Trophoblast cell (in vitro differentiated cells and primary cell): ENCODE measurements at regions not wholly inside any gene's neighbourhood (a gene's known extent, or its start where the extent isn't known, plus 50 kb on each side); places are given as distances from the start of the nearest gene placed in this dataset.
"Not testable (repeated sequence)": the region's sequence is repeated elsewhere in the genome, so short reads cannot be mapped to it uniquely, and the experiment has no call there.

Experiments
- DNase-seq, 2 donors: peaks; one replicate each; pipeline ENCODE4 v3.0.0-alpha.2; 2016
- H2AFZ ChIP-seq: 2 replicates; pipeline ENCODE4 v1.6.1; 2013; ENCODE audit warnings: low read length, moderate library complexity, mild to moderate bottlenecking; ENCODE audit not compliant: insufficient read depth, poor library complexity
- H2AK5ac ChIP-seq: 2 replicates; pipeline ENCODE4 v1.6.1; 2013; ENCODE audit warnings: mild to moderate bottlenecking, low read length
- H2BK120ac ChIP-seq: 2 replicates; pipeline ENCODE4 v1.6.1; 2013; ENCODE audit warnings: low read length, mild to moderate bottlenecking, moderate library complexity; ENCODE audit not compliant: insufficient read depth, poor library complexity
- H2BK12ac ChIP-seq: 2 replicates; pipeline ENCODE4 v1.6.1; 2013; ENCODE audit warnings: mild to moderate bottlenecking, low read length, moderate library complexity
- H2BK5ac ChIP-seq: 2 replicates; pipeline ENCODE4 v1.6.1; 2013; ENCODE audit warnings: low read length, low read depth, moderate library complexity, mild to moderate bottlenecking; ENCODE audit not compliant: poor library complexity
- H3K14ac ChIP-seq: 2 replicates; pipeline ENCODE4 v1.6.1; 2013; ENCODE audit warnings: mild to moderate bottlenecking, low read length
- H3K18ac ChIP-seq: 2 replicates; pipeline ENCODE4 v1.6.1; 2013; ENCODE audit warnings: mild to moderate bottlenecking, low read length
- H3K23ac ChIP-seq: 2 replicates; pipeline ENCODE4 v1.6.1; 2013; ENCODE audit warnings: low read length
- H3K27ac ChIP-seq: 2 replicates; pipeline ENCODE4 v1.5.1; 2013; ENCODE audit warnings: low read depth, mild to moderate bottlenecking, inconsistent platforms, low read length, moderate library complexity
- H3K27me3 ChIP-seq: 2 replicates; pipeline ENCODE4 v1.6.1; 2013; ENCODE audit warnings: inconsistent platforms, mild to moderate bottlenecking, low read length, moderate library complexity; ENCODE audit not compliant: insufficient read depth
- H3K36me3 ChIP-seq, 2 experiments: 1 replicate in 1 of 2; 2 replicates in 1 of 2; pipeline ENCODE4 v1.6.1; 2013; ENCODE audit warnings: low read length in 2 of 2, mild to moderate bottlenecking in 2 of 2, moderate library complexity in 1 of 2; ENCODE audit not compliant: insufficient read depth in 2 of 2, control insufficient read depth in 1 of 2
- H3K4ac ChIP-seq: 2 replicates; pipeline ENCODE4 v1.6.1; 2013; ENCODE audit warnings: low read depth, mild to moderate bottlenecking, low read length, moderate library complexity
- H3K4me1 ChIP-seq, 2 experiments: 1 replicate in 1 of 2; 2 replicates in 1 of 2; pipeline ENCODE4 v1.6.1; 2013; ENCODE audit warnings: low read length in 2 of 2, mild to moderate bottlenecking in 2 of 2, moderate library complexity in 1 of 2; ENCODE audit not compliant: insufficient read depth in 2 of 2, control insufficient read depth in 1 of 2
- H3K4me2 ChIP-seq: 2 replicates; pipeline ENCODE4 v1.6.1; 2013; ENCODE audit warnings: inconsistent platforms, mild to moderate bottlenecking, low read length, moderate library complexity
- H3K4me3 ChIP-seq: 2 replicates; pipeline ENCODE4 v1.5.1; 2013; ENCODE audit warnings: mild to moderate bottlenecking, low read depth, low read length, inconsistent platforms
- H3K79me1 ChIP-seq: one replicate; pipeline ENCODE4 v1.6.1; 2013; ENCODE audit warnings: low read length
- H3K79me2 ChIP-seq: 2 replicates; pipeline ENCODE4 v1.6.1; 2013; ENCODE audit warnings: low read length, mild to moderate bottlenecking; ENCODE audit not compliant: control insufficient read depth, insufficient read depth, poor library complexity
- H3K9ac ChIP-seq: 2 replicates; pipeline ENCODE4 v1.6.1; 2013; ENCODE audit warnings: mild to moderate bottlenecking, low read length
- H3K9me3 ChIP-seq: 2 replicates; pipeline ENCODE4 v1.6.1; 2013; ENCODE audit warnings: low read depth, mild to moderate bottlenecking, control low read depth, inconsistent platforms, low read length; ENCODE audit not compliant: insufficient read depth
- H4K12ac ChIP-seq: 2 replicates; pipeline ENCODE4 v1.6.1; 2013; ENCODE audit warnings: low read depth, mild to moderate bottlenecking, low read length, moderate library complexity
- H4K8ac ChIP-seq: 2 replicates; pipeline ENCODE4 v1.6.1; 2013; ENCODE audit warnings: low read depth, mild to moderate bottlenecking, low read length, moderate library complexity
- H4K91ac ChIP-seq: one replicate; pipeline ENCODE4 v1.6.1; 2013; ENCODE audit warnings: low read depth, mild to moderate bottlenecking, low read length, moderate library complexity
- WGBS: extraction: QIAGEN DNeasy Blood & Tissue Kit; methylation state at CpG from one replicate; pipeline ENCODE4 v1.1.7; 2013; ENCODE audit warnings: missing lambda C conversion rate; ENCODE audit not compliant: insufficient read length, insufficient coverage; ENCODE audit errors: extremely low coverage; 5-methylcytosine and 5-hydroxymethylcytosine counted together

- Histone ChIP-seq H3K4ac (no peak overlapping the region), H3K9ac (no peak overlapping the region), H2BK5ac (no peak overlapping the region), H3K36me3 (no peaks in the 10 kb centered on the region), H2BK120ac (no peak overlapping the region), H3K4me1 (no peaks in the 10 kb centered on the region), H3K4me2 (no peak overlapping the region), H2AK5ac (no peak overlapping the region), H3K79me1 (no peaks in the 10 kb centered on the region), H3K79me2 (no peaks in the 10 kb centered on the region), H4K91ac (no peak overlapping the region), H2AFZ (no peak overlapping the region), H2BK12ac (no peak overlapping the region), H3K14ac (no peak overlapping the region), H3K23ac (no peak overlapping the region), H3K9me3 (no peaks in the 10 kb centered on the region), H4K8ac (no peak overlapping the region), H4K12ac (no peak overlapping the region), H3K4me3 (no peak overlapping the region), H3K18ac (no peak overlapping the region), H3K27me3 (no peaks in the 10 kb centered on the region), H3K27ac (no peak overlapping the region)
- no peak for DNase-seq
- no CpG with 5 or more reads among the region's 3 CpGs for WGBS
Measured at GRCh38 chr7:65609131-65609530, 235.5 kb downstream of the ZNF92 start.

GRCh38 chr7:65613644-65614289 lies 240.1 kb downstream of the ZNF92 start:
- not testable (repeated sequence) for H3K27ac ChIP-seq, H3K79me1 ChIP-seq, H3K4me1 ChIP-seq, H2AFZ ChIP-seq, H3K27me3 ChIP-seq, H3K4ac ChIP-seq, H2AK5ac ChIP-seq, H2BK120ac ChIP-seq, H3K18ac ChIP-seq, H3K9me3 ChIP-seq, H3K79me2 ChIP-seq, H3K4me3 ChIP-seq, H2BK5ac ChIP-seq, H3K9ac ChIP-seq, H3K23ac ChIP-seq, H3K4me2 ChIP-seq, H4K12ac ChIP-seq, H2BK12ac ChIP-seq, H4K8ac ChIP-seq, H4K91ac ChIP-seq, H3K36me3 ChIP-seq, H3K14ac ChIP-seq, DNase-seq
- WGBS: no CpG with 5 or more reads among the region's 6 CpGs

- H4K12ac ChIP-seq, H3K4me2 ChIP-seq: not testable (repeated sequence)
Measured at GRCh38 chr7:65616111-65616510, 242.5 kb downstream of the ZNF92 start.

GRCh38 chr7:65620216-65620615 lies 246.6 kb downstream of the ZNF92 start:
- H3K4me1 ChIP-seq, H3K27ac ChIP-seq, H4K8ac ChIP-seq, H4K91ac ChIP-seq, H3K4ac ChIP-seq, H2BK12ac ChIP-seq, H3K79me1 ChIP-seq, H3K9ac ChIP-seq, H3K14ac ChIP-seq, H3K18ac ChIP-seq, H4K12ac ChIP-seq, H2BK120ac ChIP-seq, H3K27me3 ChIP-seq, H3K4me3 ChIP-seq, H2BK5ac ChIP-seq, H3K9me3 ChIP-seq, H3K23ac ChIP-seq, H2AFZ ChIP-seq, H2AK5ac ChIP-seq, H3K4me2 ChIP-seq, DNase-seq, H3K79me2 ChIP-seq, H3K36me3 ChIP-seq: not testable (repeated sequence)
- no CpG with 5 or more reads among the region's 5 CpGs for WGBS

More at GRCh38 chr7:65616111-65616510, 242.5 kb downstream of the ZNF92 start:
- H3K9ac ChIP-seq, H2BK12ac ChIP-seq, H4K91ac ChIP-seq, H3K9me3 ChIP-seq, H3K4me1 ChIP-seq, H3K18ac ChIP-seq, H3K4ac ChIP-seq, H2BK120ac ChIP-seq, H3K27ac ChIP-seq, H3K79me2 ChIP-seq, H3K23ac ChIP-seq, H4K8ac ChIP-seq, H2BK5ac ChIP-seq, H3K4me3 ChIP-seq, H3K14ac ChIP-seq, DNase-seq, H3K79me1 ChIP-seq, H3K36me3 ChIP-seq, H3K27me3 ChIP-seq, H2AFZ ChIP-seq, H2AK5ac ChIP-seq: not testable (repeated sequence)
- no CpG with 5 or more reads among the region's 3 CpGs for WGBS
